Transverse colon (tissue), 4 donors: ENCODE measurements at regions not wholly inside any gene's neighbourhood (a gene's known extent, or its start where the extent isn't known, plus 50 kb on each side); places are given as distances from the start of the nearest gene placed in this dataset.

Source experiments
- CTCF ChIP-seq, 5 experiments: fragments of 200-600 bp in 3 of 5; fragments of 450-650 bp in 2 of 5; sonication (generic) in 3 of 5; IDR thresholded peaks; 1 replicate in 2 of 5; 2 replicates in 3 of 5; pipeline ENCODE4 v1.5.1; 2016 to 2017; ENCODE audit warnings: antibody characterized with exemption in 5 of 5, inconsistent platforms in 3 of 5, mild to moderate bottlenecking in 2 of 5, moderate library complexity in 1 of 5
- EP300 ChIP-seq: sonication (generic); formaldehyde crosslinking; IDR thresholded peaks from one replicate; pipeline ENCODE4 v1.6.1; 2017; ENCODE audit warnings: antibody characterized with exemption, low read depth
- POLR2A ChIP-seq: fragments of 450-650 bp; IDR thresholded peaks from one replicate; pipeline ENCODE4 v1.6.1; 2016; ENCODE audit warnings: antibody characterized with exemption, mild to moderate bottlenecking, moderate library complexity
- POLR2AphosphoS5 ChIP-seq, 3 donors: sonication (generic); formaldehyde crosslinking; IDR thresholded peaks; one replicate each; pipeline ENCODE4 v1.6.1; 2016; ENCODE audit warnings: antibody characterized with exemption in 3 of 3

DNA sequence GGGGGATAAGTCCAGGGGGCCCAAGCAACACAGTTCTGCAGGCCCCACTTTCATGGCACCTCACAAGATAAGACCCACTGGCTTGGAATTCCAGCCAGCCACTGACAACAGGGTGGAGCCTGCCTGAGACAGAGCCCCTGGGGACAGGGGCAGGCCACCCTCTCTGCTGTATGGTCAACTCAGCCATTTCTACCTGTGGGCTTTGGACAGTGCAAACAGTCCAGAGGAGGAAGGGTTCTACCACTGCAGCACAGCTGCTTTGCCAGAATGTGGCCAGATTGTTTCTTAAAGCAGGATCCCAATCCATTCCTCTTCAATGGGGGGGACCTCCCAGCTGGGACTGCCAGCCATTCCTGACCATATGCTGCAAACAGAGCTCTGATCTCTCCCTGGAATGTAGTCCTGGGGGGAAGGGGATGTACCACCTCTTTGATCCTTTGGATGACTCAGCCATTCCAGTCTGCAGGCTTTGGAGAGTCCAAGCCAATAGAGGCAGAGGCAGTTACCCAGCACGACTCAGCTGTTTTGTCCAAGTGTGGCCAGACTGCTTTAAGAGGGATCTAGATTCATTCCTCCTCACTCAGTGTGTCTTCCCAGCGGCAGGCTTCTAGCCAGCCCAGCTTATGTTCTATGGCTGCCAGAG lies 842.2 kb downstream of the EPHA7 start:
- no peak for TF ChIP-seq CTCF (IDR thresholded peaks at IDR 0.05)
- TF ChIP-seq POLR2A, result no peak
- TF ChIP-seq POLR2AphosphoS5 (IDR thresholded peaks at IDR 0.05), result no peak
- no peak for TF ChIP-seq EP300
